GM21360 (cell line): ENCODE measurements at regions not wholly inside any gene's neighbourhood (a gene's known extent, or its start where the extent isn't known, plus 50 kb on each side); places are given as distances from the start of the nearest gene placed in this dataset.

Source experiments
- ATAC-seq: cut with Tn5 transposase; IDR thresholded peaks from one replicate; pipeline ENCODE4 v1.9.1; 2021; ENCODE audit warnings: mild to moderate bottlenecking, moderate library complexity; ENCODE audit not compliant: unreplicated experiment

DNA sequence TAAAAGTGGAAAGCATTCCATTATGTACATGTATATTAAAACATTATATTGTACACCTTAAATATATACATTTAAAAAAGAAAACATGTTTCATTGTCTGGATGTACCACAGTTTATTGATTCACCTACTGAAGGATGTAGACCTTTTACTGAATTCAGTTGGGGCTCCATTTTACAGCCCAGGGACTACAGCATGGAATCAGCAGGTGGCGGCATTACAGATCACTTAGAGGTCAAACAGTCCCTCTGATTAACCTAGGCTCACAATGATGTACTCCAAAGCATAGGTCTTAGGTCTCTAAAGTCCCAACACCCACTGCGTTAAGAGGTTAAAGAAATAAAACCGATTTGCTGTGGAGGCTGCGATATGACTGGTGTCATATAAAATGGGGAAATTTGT is 490.9 kb downstream of the SHISA9 start:
- ATAC-seq = no peak

DNA sequence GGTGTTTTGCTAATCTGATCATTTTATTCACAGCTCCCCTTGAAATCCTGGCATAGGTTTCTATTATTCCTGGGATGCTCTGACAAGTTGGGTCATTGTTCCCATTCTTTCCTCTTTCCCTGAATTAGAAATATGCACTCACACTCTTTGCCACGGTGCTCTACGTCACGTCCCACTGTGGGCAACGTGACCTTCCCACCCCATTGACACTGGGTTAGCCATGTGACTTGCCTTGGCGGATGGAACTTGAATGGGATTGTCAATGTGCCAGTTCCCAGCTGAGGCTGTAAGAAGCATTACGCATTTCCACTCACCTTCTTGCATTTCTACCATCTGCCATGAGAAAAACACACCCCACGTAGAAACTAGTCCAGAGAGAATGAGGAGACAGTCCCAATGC is 492.4 kb downstream of the SHISA9 start:
- no peak for ATAC-seq

DNA sequence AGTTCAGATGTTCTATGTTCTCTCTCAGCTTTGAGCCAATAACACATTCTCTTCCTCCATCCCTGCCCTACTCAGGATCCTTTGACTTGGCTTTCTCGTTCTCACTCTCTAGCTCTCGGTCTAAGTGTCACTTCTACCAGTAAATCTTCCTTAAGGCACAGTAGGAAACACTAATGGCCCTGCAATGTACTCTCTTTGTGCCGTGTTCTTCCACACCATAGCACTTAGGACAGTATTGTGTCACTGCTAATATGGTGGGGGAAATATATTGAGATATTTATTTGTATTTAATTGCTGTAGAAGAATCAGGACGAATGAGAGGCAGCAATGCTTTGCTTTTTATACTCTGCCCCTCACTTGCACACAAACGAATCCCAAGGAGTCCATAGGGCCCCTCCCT is 493.1 kb downstream of the SHISA9 start:
- no peak for ATAC-seq

DNA sequence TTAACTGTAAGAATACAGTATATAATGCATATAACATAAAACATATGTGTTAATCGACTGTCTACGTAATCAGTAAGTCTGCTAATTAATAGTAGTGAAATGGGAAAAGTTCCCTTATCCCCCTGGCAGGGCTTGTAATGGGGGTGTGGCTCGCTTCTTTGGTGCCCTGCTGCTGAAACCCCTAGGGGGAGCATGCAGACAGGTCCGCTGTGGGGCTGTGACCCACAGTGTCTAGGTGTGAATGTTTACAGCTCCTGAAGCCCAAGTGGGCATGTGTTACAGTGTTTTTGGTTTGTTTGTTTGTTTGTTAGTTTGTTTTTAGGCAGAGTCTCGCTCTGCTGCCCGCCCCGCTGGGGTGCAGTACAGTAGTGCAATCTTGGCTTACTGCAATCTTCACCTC is 495.7 kb downstream of the SHISA9 start:
- ATAC-seq = no peak

DNA sequence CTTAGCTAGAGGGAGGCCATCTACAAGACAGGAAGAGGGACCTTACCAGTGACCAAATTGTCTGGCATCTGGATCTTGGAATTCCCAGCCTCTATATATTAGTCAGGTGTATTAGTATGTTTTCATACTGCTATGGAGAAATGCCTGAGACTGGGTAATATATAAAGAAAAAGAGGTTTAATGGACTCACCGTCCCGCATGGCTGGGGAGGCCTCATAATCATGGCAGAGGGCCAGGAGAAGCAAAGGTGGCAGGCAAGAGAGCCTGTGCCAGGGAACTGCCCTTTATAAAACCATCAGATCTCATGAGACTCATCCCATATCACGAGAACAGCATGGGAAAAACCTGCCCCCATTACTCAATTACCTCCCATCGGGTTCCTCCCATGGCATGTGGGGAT is 500.2 kb downstream of the SHISA9 start:
- no peak for ATAC-seq

DNA sequence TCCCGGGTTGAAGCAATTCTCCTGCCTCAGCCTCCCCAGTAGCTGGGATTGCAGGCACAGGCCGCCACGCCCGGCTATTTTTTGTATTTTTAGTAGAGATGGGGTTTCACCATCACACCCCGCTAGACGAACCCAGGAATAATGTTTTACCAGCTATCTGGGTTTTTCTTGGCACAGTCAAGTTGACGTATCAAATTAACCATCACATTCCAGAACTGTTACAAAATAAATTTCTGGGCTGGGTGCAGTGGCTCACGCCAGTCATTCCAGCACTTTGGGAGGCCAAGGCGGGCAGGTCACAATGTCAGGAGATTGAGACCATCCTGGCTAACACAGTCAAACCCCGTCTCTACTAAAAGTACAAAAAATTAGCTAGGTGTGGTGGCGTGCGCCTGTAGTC is 501.2 kb downstream of the SHISA9 start:
- no peak for ATAC-seq

DNA sequence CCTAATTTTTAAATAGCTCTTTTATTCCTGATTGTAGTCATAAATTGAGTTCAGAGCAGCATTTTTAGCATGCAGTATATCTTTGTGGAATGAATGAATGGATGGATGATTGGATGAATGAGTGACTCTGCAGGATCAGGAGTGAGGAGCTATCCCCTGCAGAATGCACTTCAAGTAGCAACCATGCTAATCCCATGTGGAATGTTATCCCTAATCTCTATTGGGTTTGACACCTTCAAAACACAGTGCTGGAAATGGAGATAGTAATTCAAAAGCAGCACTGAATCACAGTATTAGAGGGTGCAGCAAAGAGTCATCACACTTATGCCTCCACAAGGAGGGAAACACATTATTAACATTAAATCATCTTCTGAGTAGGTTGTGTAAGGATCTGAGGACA is 501.9 kb downstream of the SHISA9 start:
- no peak for ATAC-seq

DNA sequence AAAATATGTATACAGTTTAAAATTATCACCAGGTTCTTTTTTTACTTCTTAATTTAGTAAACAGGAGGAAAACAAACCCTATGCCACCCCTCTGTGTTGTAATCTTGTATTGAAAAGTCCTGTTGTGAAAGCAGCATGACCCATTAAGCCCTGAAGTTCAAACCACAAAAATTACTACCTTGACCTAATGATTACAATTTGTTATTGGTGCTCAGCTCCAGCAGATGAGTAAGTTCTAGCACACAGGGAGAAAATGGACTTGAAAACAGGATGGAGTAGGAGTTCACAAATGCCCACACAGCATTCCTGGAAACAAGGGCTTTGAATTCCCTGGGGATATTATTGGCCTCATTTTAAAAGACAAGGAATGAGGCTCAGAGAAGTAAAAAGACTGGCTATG is 505.8 kb upstream of the ERCC4 start:
- no peak for ATAC-seq

DNA sequence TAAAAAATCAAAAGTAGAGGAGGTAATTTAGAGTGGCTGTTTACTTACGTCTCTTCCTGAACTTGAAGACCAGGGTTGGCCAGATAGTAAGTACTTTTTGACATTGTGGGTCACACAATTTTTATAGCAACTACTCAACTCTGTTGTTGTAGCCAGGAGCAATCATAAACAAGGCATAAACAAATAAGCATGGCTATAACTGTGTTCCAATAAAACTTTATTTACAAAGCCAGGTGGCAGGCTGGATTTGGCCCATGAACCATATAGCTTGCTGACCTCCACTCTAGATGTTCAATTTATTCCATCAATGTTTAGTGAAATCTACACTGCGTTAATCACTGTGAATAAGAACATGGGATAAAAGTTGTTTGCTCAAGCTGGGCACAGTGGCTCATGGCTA is 500.4 kb upstream of the ERCC4 start:
- ATAC-seq = no peak

DNA sequence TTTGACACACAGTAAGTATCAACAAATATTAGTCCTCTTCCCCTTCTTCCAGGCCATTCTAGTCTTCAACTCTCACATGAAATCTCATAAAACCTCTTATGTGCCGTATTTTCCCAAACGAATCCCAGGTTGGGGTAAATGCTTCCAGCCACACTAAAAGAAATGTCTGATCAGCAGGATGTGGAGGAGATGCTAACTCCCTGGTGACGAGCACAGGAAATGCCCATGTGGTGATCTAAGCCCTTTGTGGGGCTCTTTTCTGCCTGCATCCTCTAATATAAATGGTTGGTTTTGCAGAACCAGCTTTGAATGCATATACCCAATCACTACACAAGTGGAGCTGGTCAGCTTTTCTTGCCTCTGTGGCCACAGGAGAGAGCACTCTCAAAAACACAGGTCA is 498.2 kb upstream of the ERCC4 start:
- no peak for ATAC-seq

DNA sequence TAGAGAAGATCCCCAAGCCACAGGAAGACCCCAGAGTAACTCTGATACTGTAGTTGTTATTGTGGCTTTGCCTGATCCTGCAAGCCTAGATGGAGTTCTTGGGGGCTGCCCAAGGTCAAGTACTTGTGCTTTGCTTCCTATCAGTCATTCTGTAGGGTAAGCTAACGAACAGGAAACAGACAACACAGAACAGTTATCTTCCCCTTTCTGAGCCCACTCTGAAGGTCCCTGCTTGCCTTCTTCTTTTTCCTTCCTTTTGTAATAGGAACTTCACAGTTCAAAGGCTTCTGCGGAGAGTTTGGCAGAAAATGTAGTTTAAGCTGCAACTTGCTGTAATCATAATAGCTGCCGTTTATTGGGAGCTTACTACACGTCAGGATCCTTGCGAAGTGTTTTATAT is 494.1 kb upstream of the ERCC4 start:
- no peak for ATAC-seq

DNA sequence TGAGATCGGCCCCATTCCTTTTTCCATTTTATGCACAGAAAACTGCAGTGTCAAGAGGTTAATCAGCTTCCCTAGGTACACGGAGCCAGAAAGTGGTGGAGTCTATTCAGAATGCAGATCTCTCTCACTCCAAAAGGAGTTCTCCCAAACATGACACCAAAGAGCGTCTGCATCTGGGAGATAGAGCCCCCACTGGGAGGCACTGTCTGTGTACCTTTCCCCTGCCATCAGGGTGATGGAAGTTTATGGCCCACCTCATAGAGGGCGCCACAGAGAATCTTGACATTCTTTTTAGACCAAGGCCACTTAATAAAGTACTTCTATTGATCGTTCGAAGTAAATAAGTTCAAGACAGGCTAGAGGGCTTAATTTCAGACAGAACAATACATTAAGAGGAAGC is 493.7 kb upstream of the ERCC4 start:
- ATAC-seq = no peak

DNA sequence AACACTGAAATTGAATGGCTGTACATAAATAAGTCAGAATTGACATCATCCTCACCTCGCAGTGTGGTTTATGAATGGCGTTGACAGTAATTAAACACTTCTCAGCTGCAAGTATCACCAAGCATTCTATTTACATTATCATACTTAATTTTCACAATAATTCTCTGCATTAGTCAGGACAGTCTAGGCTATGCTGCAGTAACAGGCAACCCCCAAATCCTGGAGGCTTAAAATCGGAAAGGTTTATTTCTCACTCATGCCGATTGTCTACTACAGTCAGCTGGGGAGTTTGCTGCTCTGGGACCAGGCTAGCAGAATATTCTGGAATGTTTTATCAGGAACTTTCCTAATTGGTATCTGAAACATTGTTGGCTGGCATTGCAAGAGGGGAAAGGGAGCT is 493.2 kb upstream of the ERCC4 start:
- ATAC-seq = no peak

DNA sequence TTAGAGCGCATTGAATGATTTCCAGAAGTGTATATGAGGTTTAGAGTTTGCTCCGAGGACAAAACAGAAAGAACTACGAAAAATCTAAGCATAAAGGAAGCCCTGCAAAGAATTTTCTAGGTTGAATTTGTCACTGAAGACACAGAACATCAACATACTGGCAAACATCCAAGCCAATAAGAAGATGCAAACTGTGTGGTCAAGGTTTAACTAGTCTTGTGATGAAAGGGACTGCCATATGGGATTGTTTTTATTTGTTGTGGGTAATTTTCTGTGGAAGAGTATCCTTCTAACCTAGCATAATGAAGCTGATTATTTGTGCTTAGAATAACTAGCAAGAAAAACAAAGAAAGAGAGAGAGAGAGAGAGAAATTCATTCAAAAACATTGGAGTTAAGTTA is 492.0 kb upstream of the ERCC4 start:
- no peak for ATAC-seq

DNA sequence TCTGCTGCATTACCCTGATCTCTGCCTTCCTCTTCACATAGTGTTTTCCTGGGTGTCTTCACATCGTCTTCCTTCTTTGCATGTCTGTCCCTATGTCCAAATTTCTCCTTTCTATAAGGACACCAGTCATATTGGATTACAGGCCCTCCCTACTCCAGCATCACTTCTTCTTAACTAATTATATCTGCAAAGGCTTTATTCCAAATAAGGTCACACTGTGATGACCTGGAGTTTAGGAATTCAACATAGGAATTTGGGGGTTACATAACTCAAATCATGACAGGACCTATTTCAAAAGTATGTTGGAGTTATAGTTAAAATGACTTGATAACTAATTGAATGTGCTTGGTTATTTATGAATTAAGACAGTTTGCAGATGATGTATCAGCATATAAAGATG is 490.5 kb upstream of the ERCC4 start:
- no peak for ATAC-seq

DNA sequence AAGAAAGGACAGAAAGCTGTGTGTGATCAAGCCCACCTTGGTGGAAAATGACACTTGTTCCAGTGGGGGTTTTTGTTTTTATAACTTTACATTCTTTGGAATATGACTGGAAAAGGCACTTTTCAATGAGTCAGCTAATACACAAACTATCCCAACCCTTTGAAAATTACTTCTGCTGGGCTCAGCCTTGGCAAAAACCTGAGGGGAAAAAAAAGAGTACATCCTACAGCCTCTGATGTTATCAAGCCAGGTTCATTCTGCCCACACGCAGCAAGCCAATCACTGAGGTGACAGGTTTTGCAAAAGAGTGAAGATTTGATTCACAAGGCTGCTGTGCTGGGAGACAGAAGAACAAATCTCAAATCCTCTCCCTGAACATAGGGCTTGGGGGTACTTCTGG is 484.5 kb upstream of the ERCC4 start:
- ATAC-seq = no peak

DNA sequence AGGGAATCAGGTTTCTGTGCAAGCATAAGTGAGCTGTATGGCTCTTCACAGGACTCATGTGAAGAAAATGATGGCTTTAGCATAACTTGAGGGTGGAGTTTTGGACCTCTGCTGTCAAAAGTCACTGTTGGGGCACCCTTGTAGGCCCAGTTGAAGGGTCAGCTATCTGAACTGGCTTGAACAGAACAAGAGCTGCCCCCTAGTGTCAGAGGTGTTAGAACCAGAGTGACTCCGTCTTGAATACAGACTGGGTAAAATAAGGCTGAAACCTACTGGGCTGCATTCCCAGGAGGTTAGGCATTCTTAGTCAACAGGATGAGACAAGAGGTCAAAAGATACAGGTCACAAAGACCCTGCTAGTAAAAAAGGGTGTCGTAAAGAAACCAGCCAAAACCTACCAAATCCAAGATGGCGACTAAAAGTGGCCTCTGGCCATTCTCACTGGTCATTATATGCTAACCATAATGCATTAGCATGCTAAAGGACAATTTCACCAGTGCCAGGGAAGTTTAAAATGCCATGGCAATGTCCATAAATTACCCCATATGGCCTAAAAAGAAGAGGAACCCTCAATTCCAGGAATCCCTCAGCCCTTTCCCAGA is 484.0 kb upstream of the ERCC4 start:
- no peak for ATAC-seq

DNA sequence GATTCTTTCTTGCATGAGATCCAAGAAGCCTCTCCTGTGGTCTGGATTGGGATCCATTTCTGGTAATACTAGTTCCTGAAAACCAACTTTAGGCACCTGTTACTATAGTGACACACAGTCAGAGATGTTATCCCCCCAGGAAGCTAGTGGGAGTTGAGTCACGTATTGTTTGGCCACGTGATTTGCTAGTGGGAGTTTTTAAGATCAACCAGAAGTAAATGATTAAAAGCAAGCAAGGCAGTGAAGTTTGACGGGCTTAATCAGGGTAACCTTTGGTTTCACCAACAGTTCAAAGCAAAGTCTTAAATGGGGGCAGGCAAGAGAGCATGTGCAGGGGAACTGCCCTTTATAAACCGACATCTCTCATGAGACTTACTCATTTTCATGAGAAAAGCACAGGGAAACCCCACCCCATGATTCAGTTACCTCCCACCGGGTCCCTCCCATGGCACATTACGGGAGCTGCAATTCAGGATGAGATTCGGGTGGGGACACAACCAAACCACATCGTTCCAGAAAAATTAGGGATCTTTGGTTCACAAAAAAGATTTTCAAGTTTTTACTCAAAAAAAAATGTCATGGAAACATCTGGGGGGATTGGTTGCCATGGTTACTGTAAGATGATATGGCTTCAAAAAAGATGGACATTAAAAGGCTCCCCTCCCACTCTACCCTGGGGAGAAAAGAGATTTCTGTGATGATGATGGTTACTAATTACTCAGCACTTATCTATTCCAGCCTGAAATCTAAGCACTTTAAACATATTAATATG is 483.1 kb upstream of the ERCC4 start:
- ATAC-seq = peak; percentile 58

DNA sequence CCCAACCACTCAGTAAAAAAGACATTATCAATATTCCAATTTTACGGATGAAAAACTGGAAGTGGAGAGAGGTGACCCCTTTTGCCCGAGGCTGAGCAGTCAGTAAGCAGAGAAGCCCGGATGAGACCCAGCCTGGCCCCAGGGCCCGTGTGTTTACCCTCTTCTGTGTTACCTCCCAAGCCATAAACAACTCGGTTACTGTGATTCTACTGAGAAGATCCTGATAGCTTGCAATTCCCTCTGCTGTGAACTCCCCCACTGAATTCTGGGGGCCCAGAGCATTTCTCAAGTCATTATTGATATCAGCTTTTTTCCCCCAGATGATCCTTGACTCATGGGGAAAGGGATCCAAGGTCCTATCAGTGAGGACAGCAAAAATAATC is 482.6 kb upstream of the ERCC4 start:
- ATAC-seq = no peak

DNA sequence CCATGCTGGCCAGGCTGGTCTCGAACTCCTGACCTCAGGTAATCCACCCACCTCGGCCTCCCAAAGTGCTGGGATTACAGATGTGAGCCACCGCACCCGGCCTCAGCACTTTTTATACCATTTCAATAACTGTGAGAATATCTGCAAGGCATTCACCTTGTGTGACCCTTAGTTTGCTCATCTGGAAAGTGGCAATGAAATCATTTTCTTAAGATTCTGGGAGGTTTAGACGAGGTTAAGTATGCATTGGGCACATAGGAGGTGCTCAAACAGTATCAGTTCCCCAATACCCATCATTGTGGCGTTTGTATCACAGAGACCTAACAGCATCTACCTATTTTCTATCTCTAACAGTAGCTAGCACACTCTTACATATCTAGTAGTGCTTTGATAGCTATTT is 481.9 kb upstream of the ERCC4 start:
- peak; percentile 38 for ATAC-seq

DNA sequence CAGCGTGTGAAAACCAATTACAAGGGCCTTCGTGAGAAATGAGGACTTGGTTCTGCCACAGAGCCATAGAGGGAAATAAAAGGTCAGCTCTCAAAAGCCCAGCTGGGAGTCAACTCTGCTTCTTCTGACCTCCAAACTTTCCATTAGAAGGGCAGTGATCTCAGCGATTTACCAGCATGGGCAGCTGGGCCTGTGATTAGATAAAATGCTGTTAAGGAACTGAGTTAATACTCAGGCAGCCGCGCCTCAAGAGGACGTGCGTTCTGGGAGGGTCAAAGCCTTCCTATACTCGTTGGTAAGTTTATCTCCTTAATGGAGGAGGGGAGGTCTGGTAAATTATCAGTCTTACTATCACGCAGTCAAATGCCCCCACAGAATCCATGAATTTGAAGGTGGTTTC is 480.2 kb upstream of the ERCC4 start:
- ATAC-seq = no peak

DNA sequence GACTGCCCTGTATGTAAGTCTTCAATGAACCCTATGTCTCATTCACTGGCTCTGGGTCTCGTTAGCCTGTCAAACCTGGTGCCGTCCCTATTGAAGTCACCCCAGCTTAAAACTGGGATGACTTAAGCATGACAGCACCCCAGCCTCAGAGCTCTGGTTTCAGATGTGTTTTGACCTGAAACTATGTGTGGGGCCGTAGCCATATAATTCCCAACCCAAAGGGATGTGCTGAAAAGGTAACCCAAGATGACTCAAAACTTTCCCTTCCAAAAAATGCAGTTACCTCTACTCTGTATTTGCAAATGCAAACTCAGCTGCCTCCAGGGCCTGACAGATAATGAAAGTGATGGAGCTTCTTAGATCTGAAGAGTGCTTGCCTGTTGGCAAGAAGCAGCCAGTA is 478.3 kb upstream of the ERCC4 start:
- ATAC-seq = peak; percentile 71

DNA sequence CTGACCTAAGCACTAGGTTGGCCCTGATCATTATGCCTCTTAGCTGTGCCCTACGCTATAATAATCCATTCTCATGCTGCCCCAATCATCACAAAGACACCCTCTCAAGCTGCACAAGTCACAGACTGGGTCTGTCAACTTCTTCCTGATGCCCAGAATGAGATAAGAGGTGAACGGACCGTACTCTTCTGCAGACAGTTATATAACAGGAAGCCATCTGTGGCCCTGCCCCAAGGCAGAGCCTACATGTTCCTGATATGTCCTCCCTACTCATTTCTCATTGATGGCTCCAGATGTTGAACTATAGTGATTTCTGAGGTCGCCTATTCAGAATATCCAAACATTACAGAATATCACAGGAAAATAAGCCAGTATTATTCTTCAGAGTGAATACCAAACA is 471.6 kb upstream of the ERCC4 start:
- ATAC-seq = no peak
